ENCODE measurements at regions not wholly inside any gene's neighbourhood (a gene's known extent, or its start where the extent isn't known, plus 50 kb on each side); places are given as distances from the start of the nearest gene placed in this dataset.

DNA sequence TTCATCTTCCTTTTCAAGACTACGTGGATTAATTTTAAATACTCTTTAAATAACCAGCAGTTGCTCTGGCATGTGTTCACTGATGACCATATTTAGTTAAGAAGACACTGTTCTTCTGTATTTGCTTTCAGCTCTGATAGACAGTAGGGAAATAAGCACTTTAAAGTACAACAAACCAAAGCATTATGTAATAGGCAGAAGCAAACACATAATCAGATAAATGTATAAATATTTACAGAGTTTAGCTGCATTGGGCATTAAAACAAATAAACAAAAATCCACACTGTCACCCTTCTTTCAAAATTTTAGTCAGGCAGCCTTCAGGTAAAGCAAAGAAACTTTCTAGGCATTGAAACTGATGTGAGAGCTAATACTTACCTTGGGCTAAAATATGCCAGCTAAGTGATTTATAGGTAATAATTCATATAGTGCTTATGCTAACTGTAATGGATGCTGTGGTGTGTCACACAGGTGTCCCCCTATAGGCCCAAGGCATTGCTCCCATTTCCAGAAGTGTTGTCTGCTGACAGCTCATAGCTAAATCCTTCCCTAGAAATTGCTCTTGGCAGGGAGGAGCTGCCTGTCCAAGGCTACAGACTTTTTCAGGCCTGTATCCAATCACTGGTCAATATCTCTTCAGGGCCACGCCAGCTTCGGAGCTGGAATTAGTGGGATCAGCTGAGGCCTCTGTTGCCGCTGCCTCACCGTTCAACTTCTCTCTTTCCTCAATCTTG lies 111.5 kb upstream of the CITED2 start:
- no peak for DNase-seq

DNA sequence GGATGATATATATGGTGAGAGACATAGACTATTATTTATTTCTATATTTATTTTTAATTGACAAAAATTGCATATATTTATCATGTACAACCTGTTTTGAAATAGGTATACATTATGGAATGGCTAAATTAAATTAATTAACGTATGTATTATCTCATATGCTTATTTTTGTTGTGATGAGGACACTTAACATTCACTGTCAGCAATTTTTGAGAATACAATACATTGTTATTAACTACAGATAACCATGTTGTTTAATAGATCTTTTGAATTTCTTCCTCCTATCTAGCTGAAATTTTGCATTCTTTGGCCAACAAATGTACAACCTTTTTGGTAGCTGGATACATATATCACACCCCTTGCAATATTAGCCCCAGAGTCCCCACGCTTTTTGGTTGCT lies 110.7 kb upstream of the CITED2 start:
- no peak for DNase-seq

DNA sequence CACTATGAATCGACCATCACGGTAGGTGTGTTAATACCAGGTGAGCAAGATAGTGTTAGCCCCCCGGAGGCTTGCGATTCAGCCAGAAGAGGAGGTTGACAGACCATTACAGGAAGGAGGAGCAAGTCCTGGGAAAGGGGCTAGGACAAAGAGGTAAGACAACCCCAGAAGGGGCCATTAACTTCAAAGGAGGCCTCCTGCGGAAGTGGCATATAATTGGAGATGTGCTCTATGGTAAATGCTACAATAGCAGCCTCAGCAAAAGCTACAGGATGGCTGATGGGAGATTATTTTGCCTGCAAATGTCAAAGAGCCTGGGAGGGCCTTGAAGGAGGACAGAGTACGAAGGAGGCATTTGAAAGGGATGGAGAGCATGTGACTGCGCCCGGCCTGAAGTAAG lies 108.6 kb upstream of the CITED2 start:
- no peak for DNase-seq

DNA sequence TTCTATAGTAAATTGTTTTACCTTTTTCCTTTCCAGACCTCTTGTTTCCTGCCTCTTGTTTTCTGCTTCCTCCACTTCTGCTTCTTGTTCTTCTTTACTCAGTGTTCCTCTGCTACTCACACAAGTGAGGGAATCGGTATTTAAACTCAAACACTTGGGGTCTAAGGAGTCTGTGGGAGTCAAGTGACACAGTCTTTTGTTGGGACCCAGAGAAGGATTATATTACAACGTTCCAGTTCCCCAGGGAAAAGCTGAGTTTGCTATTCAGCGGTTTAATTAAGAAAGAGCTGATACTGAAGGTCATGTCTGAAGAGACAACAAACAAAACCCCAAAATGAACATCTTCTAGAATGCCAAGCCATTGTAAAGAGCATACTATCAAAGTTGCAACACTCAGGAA lies 107.8 kb upstream of the CITED2 start:
- DNase-seq: no peak

DNA sequence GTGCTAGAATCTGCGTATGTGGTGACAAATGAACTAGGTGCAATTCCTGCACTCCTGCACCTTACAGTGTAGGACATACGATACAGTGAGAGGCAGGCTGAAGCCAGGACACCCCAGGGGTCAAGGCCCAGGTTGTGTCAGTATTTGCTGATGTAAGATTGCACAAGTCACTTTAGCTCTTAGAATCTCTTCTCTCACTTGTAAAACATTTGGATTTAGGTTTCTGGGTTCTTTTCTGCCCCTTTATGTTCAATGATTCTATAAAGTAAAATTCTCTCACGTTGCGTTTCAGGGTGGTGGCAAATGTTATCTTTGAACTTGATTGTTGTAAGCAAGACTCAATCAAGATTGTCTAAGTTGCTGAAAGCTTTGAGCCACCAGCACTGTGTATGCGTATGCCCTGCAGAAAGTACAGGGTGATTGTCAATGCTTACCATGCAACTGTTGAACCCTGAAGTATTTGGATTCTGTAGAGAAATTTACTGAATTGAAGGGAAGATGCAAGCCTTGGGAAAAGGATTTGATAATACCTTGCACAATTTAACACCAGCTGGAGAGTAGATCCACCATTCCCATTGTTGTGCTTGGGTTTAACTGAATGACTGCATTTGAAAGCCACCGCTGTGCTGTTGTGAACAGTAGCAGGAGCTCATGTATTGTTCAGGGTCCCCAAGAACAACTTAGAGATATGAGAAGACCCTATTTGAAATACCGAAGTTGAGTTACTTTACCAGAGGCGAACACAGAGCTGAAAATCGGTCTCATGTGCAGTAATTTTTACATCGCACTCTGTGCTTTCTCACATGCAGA lies 106.1 kb upstream of the CITED2 start:
- DNase-seq: no peak

DNA sequence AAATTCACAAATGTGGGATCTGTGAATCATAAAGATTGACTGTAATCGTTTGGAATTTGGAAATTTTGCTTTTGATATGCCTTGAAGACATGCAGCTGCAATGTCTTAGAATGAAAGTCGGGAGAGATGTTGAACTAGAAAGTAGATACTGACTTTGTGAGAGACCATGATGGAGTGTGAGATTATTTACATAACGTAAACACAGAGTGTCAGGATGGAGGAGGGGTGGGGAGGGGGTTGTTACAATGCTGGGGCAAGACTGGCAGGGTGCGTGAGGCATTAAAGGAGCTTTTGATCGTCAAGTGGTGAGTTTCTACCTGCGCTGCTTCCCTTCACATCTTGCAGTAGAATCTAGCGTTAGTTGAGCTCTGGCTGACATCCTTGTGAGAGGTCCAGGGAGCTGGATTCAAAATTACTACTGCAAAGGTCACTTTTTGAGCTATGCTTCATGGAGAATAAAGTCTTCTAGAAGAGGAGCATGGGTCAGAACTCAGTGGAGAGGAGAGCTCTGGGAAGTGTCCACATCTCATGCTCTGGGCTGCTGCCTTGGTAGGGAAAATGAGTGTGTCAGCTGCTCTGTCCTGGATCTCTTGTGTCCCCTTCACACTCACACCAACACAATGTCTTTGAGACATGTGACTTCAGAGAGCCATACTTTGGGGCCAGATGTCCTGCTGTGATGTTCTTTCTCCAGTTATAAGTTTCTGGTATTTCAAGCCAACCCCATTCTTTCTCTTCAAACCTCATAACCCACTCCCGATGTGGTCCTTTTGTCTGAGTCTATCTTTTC lies 105.2 kb upstream of the CITED2 start:
- no peak for DNase-seq

DNA sequence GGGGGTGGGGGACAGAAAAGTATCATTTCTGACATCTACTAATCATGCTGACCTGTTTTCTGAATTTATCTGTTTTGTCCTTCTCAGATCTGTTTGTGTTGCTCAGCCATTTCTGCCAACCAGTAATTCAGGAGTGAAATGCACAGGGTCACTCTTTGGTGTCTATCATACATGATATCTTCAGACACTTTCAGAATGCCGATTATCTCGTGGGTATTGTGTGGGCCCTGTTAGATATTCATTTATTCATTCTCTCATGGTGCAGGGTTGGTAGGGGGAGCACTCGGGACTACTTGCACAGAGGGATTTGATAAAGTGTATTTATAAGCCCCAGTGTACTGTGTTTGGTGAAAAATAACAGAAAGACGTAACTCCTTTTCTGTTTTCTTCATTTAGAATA lies 101.2 kb upstream of the CITED2 start:
- no peak for DNase-seq

DNA sequence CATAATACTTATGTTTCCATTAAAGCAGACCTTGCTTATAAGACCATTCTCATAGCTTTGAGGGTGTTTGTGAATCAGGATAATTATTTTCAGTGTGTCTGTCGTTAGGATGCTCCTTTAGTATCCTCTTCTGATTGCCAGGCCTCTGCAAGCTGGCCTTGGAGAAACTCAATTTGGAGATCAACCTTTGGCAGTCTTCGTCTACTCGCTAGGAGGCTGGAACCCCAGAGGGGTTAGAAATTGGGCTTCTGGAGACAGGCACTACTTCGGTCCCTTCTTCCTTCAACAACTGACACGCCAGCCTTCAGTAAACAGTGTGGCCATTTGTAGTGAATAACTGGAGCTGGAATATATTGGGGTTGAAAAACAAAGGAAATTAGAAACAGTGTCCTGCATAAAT lies 100.8 kb upstream of the CITED2 start:
- no peak for DNase-seq

DNA sequence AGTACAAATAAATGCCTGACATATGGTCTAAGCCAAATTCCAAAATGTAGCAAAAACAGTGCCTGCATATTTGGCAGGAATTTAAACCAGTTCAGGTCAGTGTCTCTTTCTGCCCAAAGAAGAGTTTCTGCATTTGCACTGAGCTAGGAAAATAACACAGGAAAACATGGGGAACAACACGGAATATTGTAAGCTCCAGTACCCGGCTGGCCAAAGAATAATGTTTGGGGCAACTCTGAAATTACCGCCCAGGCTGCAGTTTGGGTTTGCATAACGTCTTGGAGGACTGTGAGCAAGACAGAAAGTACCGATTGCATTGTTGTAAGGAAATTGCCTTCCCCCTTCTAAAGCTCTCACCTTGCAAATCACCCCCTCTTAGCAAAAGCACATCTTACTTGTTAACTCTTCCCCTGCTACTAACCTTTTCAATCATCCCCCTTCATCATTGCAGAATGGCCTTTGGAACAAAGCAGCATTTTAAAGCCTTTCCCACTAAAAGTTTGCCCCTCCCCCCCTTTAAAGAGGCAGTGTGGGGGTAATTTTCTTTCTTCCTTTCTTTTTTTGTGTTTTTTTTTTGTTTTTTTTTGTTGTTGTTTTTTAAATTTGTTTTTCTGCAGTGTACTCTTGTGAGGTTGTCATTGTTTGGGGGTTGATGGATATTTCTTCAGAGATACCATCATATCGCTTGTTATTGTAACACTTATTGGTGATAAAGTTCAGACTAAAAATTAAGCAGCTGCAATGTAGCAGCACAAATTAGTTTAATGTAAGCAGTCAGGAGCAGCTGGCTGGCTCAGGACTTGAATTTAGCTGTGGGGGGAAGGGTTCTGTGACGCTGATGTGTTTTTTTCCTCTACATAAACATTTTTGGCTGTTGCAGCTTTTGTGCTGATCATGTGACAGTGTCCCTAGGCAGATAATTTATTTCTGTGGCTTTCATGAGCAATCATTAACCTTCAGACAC lies 100.0 kb upstream of the CITED2 start:
- DNase-seq: no peak

DNA sequence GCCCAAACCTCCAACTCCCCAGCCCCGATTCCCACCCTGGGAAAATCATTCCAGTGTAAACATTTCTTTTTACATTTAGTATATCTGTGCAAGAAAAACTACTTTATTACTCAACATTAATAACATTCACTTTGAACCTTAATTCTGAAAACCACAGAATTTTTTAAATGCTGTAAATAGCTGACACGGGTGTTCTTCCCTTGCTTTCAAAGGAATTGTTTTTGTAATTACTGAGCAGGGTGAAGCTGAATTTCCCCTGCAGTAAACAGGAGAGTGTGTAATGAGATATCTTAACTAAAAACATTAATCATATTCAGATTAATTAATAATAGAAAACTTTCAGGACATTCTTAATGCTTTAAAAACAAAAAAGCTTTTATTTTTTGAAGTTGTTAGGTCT lies 99.3 kb upstream of the CITED2 start:
- DNase-seq: no peak

DNA sequence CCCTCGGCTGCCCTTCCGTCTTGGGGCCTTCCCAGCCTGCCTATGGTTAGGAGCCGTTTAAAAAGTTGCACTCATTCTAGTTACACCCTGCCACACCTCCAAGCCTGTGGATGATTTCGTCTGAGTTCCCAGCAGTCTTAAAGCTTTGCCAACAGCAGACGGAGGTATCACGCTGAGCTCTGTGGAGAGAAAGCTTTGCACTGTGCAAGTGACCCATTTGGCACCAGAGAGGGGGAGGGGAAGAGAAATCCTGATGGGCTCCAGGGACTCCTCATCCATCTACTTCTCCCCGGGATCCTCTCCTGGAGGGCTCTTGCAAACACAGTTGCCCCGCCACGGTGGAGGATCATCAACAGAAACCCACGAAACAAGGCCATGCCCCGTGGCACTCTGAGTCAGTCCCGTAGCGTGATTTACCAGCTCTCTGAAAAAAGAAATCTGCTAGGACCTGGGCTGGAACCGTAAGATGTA lies 98.8 kb upstream of the CITED2 start:
- DNase-seq: no peak

DNA sequence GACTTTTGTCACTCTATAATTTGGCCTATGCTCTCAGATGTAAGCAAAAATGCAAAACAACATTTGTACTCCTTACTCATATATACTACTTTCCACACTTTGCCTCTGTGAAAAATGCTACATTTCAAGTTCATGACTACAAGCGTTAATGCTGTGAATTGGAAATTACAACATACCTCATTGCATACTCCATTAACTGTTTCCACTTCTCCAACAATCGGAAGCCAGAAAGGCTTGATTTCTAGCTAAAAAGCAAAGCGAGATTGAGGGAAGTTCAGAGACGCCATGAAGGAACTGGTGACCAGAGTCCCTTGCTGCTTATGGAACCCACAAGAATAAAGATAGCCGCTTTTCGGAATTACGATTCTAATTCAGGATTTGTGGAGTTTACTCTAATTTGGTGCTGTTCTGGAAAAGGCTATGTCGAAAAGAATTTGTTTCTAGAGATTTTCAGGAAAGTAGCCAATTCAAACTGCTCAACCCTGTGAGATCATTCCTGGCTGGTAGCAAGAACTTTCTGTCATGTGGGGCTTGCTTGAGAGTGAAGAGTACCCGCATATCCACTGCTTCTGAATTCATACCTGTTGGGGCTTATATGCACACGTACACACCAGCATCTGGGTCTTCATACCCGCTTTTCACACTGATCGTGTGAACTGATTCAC lies 98.0 kb upstream of the CITED2 start:
- no peak for DNase-seq

DNA sequence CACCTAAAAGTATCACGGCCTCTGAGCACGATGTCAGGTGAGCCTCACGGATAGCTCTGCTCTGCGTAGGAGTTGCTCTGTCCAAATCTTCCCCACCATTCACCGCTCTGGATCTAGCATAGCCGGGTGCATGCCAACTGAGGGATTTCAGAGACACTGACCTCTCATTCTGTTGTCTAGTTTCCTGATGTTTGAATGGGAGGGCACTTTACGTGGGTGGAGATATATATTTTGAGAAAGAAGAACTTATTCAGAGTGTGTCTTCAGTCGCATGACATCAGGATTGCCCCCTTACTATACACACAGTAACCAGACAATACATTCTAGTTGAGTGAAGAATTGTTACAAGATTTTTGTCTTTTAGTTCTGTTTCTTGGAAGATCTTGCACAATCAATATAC lies 96.5 kb upstream of the CITED2 start:
- no peak for DNase-seq

DNA sequence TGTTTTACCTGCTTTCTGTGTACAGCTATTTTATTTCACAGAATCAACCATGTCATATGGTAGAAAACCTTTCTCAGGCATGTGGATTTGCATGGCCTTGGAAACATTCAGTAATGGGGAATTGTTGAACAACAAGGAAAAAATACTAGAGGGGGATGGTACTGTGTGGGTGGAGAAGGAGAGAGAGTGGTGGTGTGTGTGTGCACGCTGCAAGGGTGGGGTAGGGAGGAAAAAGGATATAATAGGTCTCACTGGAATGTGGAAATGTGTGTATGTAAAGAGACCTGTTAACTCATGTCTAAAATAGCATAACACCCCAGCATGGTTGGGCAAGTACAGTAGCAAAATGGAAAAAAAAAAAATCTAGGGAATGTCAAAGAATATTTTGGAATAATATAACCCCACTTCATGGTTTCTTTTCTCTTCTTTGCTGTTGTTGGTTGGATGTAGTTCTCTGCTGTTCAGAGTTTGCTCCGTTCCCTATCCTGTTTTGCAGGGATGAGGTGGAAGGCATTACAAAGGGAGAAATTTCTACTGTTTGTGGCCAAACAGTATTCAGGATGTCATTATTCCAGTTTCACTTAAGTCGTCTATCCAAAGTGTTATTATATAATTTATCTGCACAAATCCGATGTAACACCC lies 93.9 kb upstream of the CITED2 start:
- DNase-seq: no peak

DNA sequence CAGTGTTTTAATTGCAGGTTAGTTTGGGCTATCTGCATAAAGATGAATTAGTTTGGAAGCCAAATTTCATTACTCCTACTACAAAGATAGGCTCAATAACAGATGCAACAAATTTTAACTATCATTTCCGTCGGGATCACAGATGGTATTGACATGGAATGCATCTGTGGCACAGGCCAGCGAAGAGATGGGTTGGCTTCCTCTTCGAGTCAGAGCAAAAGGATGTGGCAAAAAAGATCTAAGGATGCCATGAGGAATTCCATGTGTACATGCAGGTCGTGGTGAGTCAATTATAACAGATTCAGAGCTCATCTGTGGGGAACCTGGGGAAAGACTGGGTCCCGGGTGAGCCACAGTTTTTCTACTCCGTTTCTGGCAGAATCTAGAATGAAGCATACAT lies 83.0 kb upstream of the CITED2 start:
- DNase-seq: no peak

DNA sequence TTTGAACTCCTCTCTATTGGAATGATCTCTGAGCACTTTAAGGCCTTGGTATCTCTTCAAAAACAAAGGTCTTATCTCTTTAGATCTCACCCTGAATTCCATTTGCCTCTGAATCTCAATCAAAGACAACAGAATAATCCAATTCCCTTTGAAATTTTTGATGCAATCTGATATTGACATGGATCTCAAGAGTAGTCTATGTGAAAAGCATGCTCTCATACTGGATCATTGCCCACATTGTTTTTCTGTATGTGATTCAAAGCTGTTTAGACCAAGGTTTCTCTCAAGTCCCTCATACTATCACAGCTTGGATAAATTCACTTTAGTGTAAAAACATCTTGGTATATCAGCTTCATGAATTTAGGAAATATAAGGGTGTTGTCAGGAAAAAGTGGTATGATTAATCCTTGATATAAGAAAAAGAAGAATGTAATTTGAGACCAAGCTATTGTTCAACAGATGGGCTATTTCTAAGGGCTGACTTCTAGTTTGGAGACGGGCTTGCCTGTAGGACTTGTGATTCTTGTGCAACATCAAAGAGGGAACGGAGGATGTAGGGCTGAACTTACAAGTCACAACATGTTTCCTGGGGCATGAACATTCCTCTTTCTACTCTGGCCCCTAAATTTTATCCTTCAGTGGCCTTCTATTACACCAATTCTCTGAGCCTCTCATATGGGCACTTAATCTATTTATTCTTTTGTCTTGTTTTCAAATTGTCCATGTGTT lies 77.9 kb upstream of the CITED2 start:
- DNase-seq: no peak

DNA sequence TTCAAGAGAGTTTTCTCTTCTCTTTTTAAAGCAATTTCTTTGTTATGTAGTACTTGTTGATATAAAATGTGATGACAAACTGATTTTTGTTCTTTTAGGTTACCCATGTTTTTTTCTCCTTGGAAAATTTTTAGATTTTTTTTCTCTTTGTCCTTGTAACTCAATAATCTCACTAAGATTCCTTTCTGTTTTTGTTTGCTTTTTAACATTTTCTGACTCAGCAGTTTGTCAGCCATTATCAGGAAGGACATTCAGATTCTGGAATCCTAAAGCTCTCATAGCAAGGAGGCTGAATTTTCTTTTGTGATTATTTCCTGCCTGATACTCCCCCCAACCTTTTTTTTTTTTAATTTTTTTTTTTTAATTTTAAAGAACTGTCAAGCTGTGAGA lies 75.2 kb upstream of the CITED2 start:
- no peak for DNase-seq

DNA sequence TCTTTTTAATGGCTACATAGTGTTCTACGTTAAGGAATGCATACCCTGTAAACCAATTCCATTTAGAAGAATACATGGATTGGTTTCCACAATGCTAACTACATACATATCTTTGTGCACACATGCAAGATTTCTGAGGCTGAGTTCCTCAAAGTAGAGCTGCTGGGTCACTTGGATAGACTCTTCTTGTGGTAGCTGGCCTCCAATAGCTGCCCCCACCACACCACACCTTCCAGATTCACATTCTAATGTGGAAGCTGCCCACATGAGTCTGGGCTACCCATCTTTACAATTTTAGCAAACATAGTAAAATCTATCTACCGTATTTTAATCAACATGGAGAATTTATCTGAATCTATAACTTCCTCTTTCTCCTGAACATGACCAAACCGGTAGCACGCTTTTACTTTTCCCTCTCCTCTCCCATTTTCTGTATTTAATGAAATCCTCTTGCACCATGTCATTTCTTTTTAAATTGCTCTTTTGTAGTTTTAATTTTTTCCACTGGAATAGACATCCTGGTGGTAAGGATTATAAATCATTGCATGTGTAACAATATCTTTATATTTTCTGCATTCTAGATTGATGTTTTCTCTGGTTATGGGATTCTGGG lies 74.7 kb upstream of the CITED2 start:
- DNase-seq: no peak

DNA sequence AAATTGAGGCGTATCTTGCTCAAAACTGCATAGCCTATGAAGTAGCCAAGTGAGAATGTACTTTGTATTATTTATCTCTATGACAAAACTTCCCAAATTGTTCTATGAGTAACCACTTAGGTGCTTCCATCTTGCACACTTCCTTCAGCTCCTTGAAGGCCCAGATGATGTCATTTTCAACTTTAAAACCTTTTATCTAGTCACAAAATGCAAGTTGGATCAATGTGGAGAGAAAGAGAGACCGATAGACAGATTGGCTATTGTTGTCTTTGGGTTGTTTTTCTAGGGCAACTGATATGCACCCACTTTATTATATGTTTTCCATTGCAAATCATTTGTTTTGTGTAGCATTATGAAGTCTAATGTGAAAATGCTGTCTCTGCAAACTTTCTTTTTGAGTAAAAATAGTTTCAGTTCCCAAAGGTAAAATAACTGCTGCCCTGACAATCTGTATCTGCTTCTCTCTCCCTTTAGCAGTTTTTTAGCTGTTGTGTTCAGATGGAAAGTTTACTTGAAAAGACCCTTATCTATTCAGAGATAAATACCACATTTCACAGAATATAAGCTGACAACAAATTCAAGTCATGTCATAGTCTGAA lies 73.7 kb upstream of the CITED2 start:
- DNase-seq: no peak

DNA sequence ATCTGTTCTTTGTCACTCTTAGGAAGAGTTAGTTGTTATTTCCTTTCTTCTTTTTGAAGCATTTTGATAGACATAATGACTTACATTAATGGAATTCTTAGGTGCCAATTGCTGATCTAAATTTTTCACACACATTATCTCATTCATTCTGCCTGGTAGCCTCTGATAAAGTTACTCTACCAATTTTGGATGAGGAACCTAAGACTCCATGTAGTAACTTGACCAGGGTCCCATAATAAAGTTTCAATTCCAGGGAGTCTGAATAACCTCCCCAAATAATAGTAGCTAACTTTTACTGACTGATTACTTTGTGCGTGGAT lies 73.2 kb upstream of the CITED2 start:
- DNase-seq: no peak

Measured in activated T-cell treated with anti-CD3 and anti-CD28 coated beads for 4 hours (primary cell).